IMR-90 (cell line): ENCODE measurements at regions not wholly inside any gene's neighbourhood (a gene's known extent, or its start where the extent isn't known, plus 50 kb on each side); places are given as distances from the start of the nearest gene placed in this dataset.

ENCODE experiments used
- ATAC-seq: fragments of 200-7000 bp; cut with Tn5 transposase; 2 replicates; pipeline ENCODE4 v1.9.1; 2020; ENCODE audit warnings: low read depth, mild to moderate bottlenecking, moderate library complexity
- BruUV-seq: library from RNA; stranded (reverse); fragments of 400-500 nt; replicated peaks from 2 replicates; lab custom pipeline; 2021; lab: Mats Ljungman, UMichigan
- CTCF ChIA-PET: fragments of 300-600 bp; formaldehyde crosslinking; extraction: SDS; loops from one replicate; lab custom pipeline; 2021; ENCODE audit warnings: antibody characterized with exemption; lab: Yijun Ruan, JAX
- POLR2A ChIA-PET: fragments of 300-600 bp; sonication (Branson Sonifier 250); formaldehyde crosslinking; loops from one replicate; lab custom pipeline; 2022; ENCODE audit warnings: antibody characterized with exemption; ENCODE audit not compliant: unreplicated experiment; lab: Charles Lee
- DNase-seq: peaks from one replicate; pipeline ENCODE4 v3.0.0; 2013
- H2AFZ ChIP-seq: replicated peaks from 2 replicates; pipeline ENCODE3; 2013; ENCODE audit warnings: low read length, mild to moderate bottlenecking; ENCODE audit not compliant: poor library complexity
- H2AK5ac ChIP-seq: 2 replicates; pipeline ENCODE4 v1.6.1; 2013; ENCODE audit warnings: low read depth, low read length, inconsistent platforms
- H2AK9ac ChIP-seq: replicated peaks from 2 replicates; pipeline ENCODE3; 2013; ENCODE audit warnings: mild to moderate bottlenecking, low read depth, low read length, moderate library complexity; ENCODE audit not compliant: poor library complexity
- H2BK120ac ChIP-seq: 2 replicates; pipeline ENCODE4 v1.6.1; 2013; ENCODE audit warnings: low read depth, low read length, inconsistent platforms
- H2BK15ac ChIP-seq: 3 replicates; pipeline ENCODE4 v1.6.1; 2013; ENCODE audit warnings: low read depth, low read length, inconsistent platforms
- H2BK20ac ChIP-seq: 2 replicates; pipeline ENCODE4 v1.6.1; 2013; ENCODE audit warnings: low read depth, mild to moderate bottlenecking, inconsistent platforms, low read length, moderate library complexity
- H2BK5ac ChIP-seq: 2 replicates; pipeline ENCODE4 v1.6.1; 2013; ENCODE audit warnings: mild to moderate bottlenecking, low read depth, low read length, inconsistent platforms; ENCODE audit not compliant: poor library complexity, severe bottlenecking
- H3K14ac ChIP-seq: replicated peaks from 2 replicates; pipeline ENCODE4 v1.6.1; 2013; ENCODE audit warnings: low read depth, low read length, inconsistent platforms
- H3K18ac ChIP-seq: 2 replicates; pipeline ENCODE4 v1.6.1; 2013; ENCODE audit warnings: low read depth, low read length, control low read depth
- H3K23ac ChIP-seq: 2 replicates; pipeline ENCODE4 v1.6.1; 2013; ENCODE audit warnings: low read depth, low read length, inconsistent platforms
- H3K27ac ChIP-seq: 2 replicates; pipeline ENCODE4 v1.5.1; 2013; ENCODE audit warnings: mild to moderate bottlenecking, control low read depth, low read length; ENCODE audit not compliant: insufficient read depth
- H3K27me3 ChIP-seq: 2 replicates; pipeline ENCODE4 v1.6.1; 2013; ENCODE audit warnings: low read length; ENCODE audit not compliant: control insufficient read depth, insufficient read depth
- H3K36me3 ChIP-seq: 2 replicates; pipeline ENCODE4 v1.6.1; 2013; ENCODE audit warnings: low read length, mixed read lengths; ENCODE audit not compliant: control insufficient read depth, insufficient read depth
- H3K4ac ChIP-seq: 2 replicates; pipeline ENCODE4 v1.6.1; 2013; ENCODE audit warnings: low read depth, low read length, inconsistent platforms
- H3K4me1 ChIP-seq: 2 replicates; pipeline ENCODE4 v1.6.1; 2013; ENCODE audit warnings: low read length, mixed read lengths; ENCODE audit not compliant: control insufficient read depth, insufficient read depth
- H3K4me2 ChIP-seq: 2 replicates; pipeline ENCODE4 v1.6.1; 2013; ENCODE audit warnings: low read depth, mild to moderate bottlenecking, control low read depth, low read length, moderate library complexity
- H3K4me3 ChIP-seq: 2 replicates; pipeline ENCODE4 v1.5.1; 2013; ENCODE audit warnings: low read depth, mild to moderate bottlenecking, control low read depth, low read length, moderate library complexity; ENCODE audit not compliant: insufficient read depth
- H3K56ac ChIP-seq: 2 replicates; pipeline ENCODE4 v1.6.1; 2013; ENCODE audit warnings: low read length, inconsistent platforms; ENCODE audit not compliant: insufficient read depth; ENCODE audit errors: extremely low read depth
- H3K79me1 ChIP-seq, 2 experiments: 2 replicates each; pipeline ENCODE4 v1.6.1; 2013; ENCODE audit warnings: low read length in 2 of 2, inconsistent platforms in 1 of 2, low read depth in 1 of 2
- H3K9ac ChIP-seq: 2 replicates; pipeline ENCODE4 v1.6.1; 2013; ENCODE audit warnings: low read depth, low read length, control low read depth
- H3K9me1 ChIP-seq: 2 replicates; pipeline ENCODE4 v1.6.1; 2013; ENCODE audit warnings: low read length, inconsistent platforms; ENCODE audit not compliant: insufficient read depth
- H3K9me3 ChIP-seq: 2 replicates; pipeline ENCODE4 v1.6.1; 2013; ENCODE audit warnings: low read length; ENCODE audit not compliant: control insufficient read depth, insufficient read depth
- H4K20me1 ChIP-seq: 2 replicates; pipeline ENCODE4 v1.6.1; 2013; ENCODE audit warnings: low read length, inconsistent platforms; ENCODE audit not compliant: insufficient read depth
- H4K5ac ChIP-seq: 2 replicates; pipeline ENCODE4 v1.6.1; 2013; ENCODE audit warnings: mild to moderate bottlenecking, low read depth, low read length, control low read depth
- H4K8ac ChIP-seq, 2 experiments: 2 replicates each; pipeline ENCODE4 v1.6.1; 2013; ENCODE audit warnings: low read depth in 2 of 2, low read length in 2 of 2, control low read depth in 1 of 2, inconsistent platforms in 1 of 2
- H4K91ac ChIP-seq: 2 replicates; pipeline ENCODE4 v1.6.1; 2013; ENCODE audit warnings: low read depth, low read length, inconsistent platforms; ENCODE audit not compliant: insufficient read depth
- CHD1 ChIP-seq: IDR thresholded peaks from 2 replicates; pipeline ENCODE4 v1.6.1; 2012; ENCODE audit warnings: low read depth, low read length, improper control_type of control experiment
- FOS ChIP-seq: fragments of 150-350 bp; IDR thresholded peaks from 2 replicates; pipeline ENCODE4 v1.6.1; 2016; ENCODE audit warnings: low read depth, low read length
- MAFK ChIP-seq: IDR thresholded peaks from 2 replicates; pipeline ENCODE4 v1.6.1; 2012; ENCODE audit warnings: low read depth, low read length, improper control_type of control experiment
- MXI1 ChIP-seq: IDR thresholded peaks from 2 replicates; pipeline ENCODE4 v1.6.1; 2012; ENCODE audit warnings: low read depth, mild to moderate bottlenecking, low read length, moderate library complexity, borderline replicate concordance
- NFE2L2 ChIP-seq: fragments of 150-350 bp; IDR thresholded peaks from 2 replicates; pipeline ENCODE4 v1.6.1; 2016; ENCODE audit warnings: low read depth, mild to moderate bottlenecking, low read length
- POLR2A ChIP-seq: IDR thresholded peaks from 2 replicates; pipeline ENCODE4 v1.6.1; 2012; ENCODE audit warnings: mild to moderate bottlenecking, low read depth, low read length
- RAD21 ChIP-seq: IDR thresholded peaks from 2 replicates; pipeline ENCODE4 v1.6.1; 2012; ENCODE audit warnings: low read length, improper control_type of control experiment
- WGBS, 2 experiments: methylation state at CpG; one replicate each; pipeline versions ENCODE4 v1.1.5 to v1.1.7; 2013; ENCODE audit warnings: missing lambda C conversion rate in 2 of 2; ENCODE audit not compliant: insufficient read length in 1 of 2; ENCODE audit errors: extremely low coverage in 2 of 2; 5-methylcytosine and 5-hydroxymethylcytosine counted together
- dilution Hi-C: fragments of 300-500 bp; cut with HindIII; formaldehyde crosslinking; loops from one replicate; pipeline ENCODE4 v1.14.3; 2018; ENCODE audit warnings: low sequenced_read_pairs; ENCODE audit not compliant: unreplicated experiment
- in situ Hi-C: fragments of 300-500 bp; cut with MboI; formaldehyde crosslinking; loops from 3 replicates; pipeline ENCODE4 v1.14.3; 2019; ENCODE audit warnings: low sequenced_read_pairs, inconsistent platforms, mixed read lengths
- intact Hi-C: fragments of 100-400 bp; cut with micrococcal nuclease; formaldehyde crosslinking; loops from 2 replicates; pipeline ENCODE4 v1.10.0; 2022
- TF ChIP-seq, protein P1 (sequence below): conservative IDR thresholded peaks from 2 replicates; pipeline ENCODE4 v1.5.1; 2012; ENCODE audit warnings: mild to moderate bottlenecking, low read depth, low read length, improper control_type of control experiment
- TF ChIP-seq, protein P2 (sequence below): fragments of 150-350 bp; IDR thresholded peaks from 2 replicates; pipeline ENCODE4 v1.6.1; 2017; ENCODE audit warnings: mild to moderate bottlenecking, antibody characterized with exemption, low read length, low read depth

DNA sequence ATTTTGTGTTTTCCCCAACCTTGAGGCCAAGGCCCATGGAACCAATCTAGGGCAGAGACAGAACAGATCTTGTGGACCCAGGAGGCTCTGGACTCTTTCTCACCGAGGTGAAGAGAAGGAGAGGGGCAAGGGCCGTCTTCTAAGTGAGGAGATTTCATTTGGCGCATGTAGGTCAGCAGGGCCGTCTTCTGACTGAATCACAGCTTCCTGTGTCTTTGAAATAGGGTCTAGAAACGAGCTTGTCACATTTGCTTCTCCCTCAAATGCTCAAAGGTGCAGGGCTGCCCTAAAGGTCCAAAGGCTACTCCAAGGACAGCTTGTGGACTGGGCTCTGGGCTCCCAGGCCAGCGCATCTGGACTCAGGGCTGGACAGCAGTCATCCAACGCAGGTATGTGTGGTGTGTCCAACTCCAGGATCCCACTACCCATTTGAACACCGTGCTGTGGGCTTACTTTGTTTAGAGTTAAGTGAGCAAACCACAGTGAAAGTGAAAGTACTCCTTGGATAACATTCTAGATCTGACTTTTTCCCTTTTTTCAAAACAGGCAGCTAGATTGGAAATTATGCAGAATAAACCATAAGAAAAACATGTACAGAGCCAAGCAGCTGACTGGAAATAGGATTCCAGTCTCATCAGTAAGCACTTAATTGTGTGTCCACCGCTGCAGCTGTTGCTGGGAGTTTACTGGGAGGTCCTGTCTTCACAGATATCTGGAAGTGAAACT, 357.0 kb downstream of the GADD45G start (continued):
- TF ChIP-seq, protein P1, sequence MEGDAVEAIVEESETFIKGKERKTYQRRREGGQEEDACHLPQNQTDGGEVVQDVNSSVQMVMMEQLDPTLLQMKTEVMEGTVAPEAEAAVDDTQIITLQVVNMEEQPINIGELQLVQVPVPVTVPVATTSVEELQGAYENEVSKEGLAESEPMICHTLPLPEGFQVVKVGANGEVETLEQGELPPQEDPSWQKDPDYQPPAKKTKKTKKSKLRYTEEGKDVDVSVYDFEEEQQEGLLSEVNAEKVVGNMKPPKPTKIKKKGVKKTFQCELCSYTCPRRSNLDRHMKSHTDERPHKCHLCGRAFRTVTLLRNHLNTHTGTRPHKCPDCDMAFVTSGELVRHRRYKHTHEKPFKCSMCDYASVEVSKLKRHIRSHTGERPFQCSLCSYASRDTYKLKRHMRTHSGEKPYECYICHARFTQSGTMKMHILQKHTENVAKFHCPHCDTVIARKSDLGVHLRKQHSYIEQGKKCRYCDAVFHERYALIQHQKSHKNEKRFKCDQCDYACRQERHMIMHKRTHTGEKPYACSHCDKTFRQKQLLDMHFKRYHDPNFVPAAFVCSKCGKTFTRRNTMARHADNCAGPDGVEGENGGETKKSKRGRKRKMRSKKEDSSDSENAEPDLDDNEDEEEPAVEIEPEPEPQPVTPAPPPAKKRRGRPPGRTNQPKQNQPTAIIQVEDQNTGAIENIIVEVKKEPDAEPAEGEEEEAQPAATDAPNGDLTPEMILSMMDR, result no peak

DNA sequence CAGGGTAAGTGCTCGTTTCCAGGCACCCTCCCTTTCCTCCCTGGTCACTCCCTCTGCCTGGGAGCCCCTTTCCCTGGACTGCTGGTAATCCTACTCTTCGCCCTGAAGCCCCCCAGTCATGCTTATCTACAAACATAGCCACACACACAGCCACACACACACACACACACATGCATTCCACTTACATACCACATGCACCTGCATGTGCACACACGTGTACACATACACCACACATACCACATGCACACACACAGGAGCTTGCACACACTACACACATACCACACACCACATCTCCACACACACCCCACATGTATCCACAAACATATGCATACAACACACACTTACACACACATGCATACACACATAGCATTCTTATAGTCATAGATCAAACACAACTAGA, 358.5 kb downstream of the GADD45G start:
- intact Hi-C loops (no loop called here), dilution Hi-C loops (no loop called here), in situ Hi-C loops (no loop called here)
- no peaks in the 10 kb centered on the region for H3K9me3 ChIP-seq
- H4K91ac ChIP-seq, result no peak overlapping the region
- H3K27ac ChIP-seq, result no peak overlapping the region
- H3K4me2 ChIP-seq, result no peak overlapping the region
- DNase-seq (no peak), ATAC-seq (no peak)
- BruUV-seq, result no TSS peak
- H3K4me3 ChIP-seq, result no peak overlapping the region
- H3K79me1 ChIP-seq, result no peaks in the 10 kb centered on the region
- no peak overlapping the region for H4K5ac ChIP-seq
- H2BK20ac ChIP-seq, result no peak overlapping the region
- H2AK5ac ChIP-seq, result no peak overlapping the region
- H2AK9ac ChIP-seq, result no peak overlapping the region
- WGBS, 2 experiments, result 37% methylated on average over 2 of the region's 3 CpGs; no CpG with 5 or more reads in 1 of the 2 experiments
- no peak overlapping the region for H2BK15ac ChIP-seq
- no peaks in the 10 kb centered on the region for H3K9me1 ChIP-seq
- H3K27me3 ChIP-seq, result no peaks in the 10 kb centered on the region
- H4K8ac ChIP-seq, result no peak overlapping the region
- H3K4me1 ChIP-seq, result peaks cover 2% of the 10 kb centered on the region; the same call in 1 of the 2 replicates
- no peak for TF ChIP-seq MXI1
- no peak for TF ChIP-seq POLR2A
- no peak for TF ChIP-seq FOS
- TF ChIP-seq NFE2L2, result no peak
- no peak for TF ChIP-seq CHD1
- TF ChIP-seq MAFK, result no peak
- no peak for TF ChIP-seq RAD21
- TF ChIP-seq, protein P2, sequence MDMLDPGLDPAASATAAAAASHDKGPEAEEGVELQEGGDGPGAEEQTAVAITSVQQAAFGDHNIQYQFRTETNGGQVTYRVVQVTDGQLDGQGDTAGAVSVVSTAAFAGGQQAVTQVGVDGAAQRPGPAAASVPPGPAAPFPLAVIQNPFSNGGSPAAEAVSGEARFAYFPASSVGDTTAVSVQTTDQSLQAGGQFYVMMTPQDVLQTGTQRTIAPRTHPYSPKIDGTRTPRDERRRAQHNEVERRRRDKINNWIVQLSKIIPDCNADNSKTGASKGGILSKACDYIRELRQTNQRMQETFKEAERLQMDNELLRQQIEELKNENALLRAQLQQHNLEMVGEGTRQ, result no peak
- H3K36me3 ChIP-seq, result no peaks in the 10 kb centered on the region
- H3K18ac ChIP-seq, result no peak overlapping the region
- no peaks in the 10 kb centered on the region for H4K20me1 ChIP-seq
- no peak overlapping the region for H3K9ac ChIP-seq
- H3K4ac ChIP-seq, result no peak overlapping the region
- no peak overlapping the region for H2AFZ ChIP-seq
- H2BK120ac ChIP-seq, result no peak overlapping the region
- no peak overlapping the region for H3K56ac ChIP-seq
- CTCF ChIA-PET, result interaction anchor here (0.5 kb wide), 1 partner anchor 1989 kb away, joined by 3 read pairs; the partner anchor contains the start of gene CDK20
- no peak overlapping the region for H3K14ac ChIP-seq
- POLR2A ChIA-PET, result no interaction called here
- H2BK5ac ChIP-seq, result no peak overlapping the region
- H3K23ac ChIP-seq, result no peak overlapping the region
